ENCODE measurements at regions not wholly inside any gene's neighbourhood (a gene's known extent, or its start where the extent isn't known, plus 50 kb on each side); places are given as distances from the start of the nearest gene placed in this dataset.

- no peak for DNase-seq (ENCODE audit: low read depth)
These were observed 50.5 kb upstream of the GUCY1A1 start for GRCh38 chr4:155616117-155616516.

DNA sequence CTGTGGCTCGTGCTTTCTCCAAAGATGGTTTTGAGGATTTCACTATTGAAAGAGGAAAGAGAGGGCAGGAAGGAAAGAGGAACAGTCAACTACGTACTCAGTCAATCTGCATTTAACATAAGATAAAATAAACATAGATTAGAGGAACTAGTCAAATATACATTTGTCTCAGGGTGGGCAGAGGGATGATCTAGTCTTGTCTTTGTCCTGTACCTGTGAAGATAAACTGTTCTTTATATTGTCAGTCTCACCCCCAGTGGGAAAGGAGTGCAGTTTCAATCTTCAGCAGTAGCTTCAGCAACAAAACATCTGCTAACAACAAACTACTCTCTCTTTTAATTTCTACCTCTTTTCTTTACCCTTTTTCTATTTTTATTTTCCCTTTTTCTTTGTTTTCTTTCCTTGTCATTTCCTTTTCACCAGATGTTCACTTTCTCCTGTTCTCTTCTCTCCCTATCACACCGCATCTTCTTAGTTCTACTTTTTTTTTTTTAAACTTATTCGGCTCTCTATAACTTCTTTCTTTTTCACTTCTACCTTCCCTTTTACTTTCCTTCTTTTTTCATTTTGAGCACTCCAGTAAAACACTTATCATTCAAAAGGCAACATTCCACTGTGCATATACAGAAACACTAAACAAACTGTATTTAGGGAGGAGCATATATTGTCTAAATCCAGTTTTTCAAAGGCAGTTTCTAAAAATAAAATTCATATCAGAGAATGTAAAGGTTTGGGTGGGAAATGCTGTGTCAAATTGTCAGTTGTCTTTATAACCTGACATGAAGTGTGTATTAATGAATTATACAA lies 51.4 kb upstream of the GUCY1A1 start:
- no peak for DNase-seq (ENCODE audit: low read depth)

DNA sequence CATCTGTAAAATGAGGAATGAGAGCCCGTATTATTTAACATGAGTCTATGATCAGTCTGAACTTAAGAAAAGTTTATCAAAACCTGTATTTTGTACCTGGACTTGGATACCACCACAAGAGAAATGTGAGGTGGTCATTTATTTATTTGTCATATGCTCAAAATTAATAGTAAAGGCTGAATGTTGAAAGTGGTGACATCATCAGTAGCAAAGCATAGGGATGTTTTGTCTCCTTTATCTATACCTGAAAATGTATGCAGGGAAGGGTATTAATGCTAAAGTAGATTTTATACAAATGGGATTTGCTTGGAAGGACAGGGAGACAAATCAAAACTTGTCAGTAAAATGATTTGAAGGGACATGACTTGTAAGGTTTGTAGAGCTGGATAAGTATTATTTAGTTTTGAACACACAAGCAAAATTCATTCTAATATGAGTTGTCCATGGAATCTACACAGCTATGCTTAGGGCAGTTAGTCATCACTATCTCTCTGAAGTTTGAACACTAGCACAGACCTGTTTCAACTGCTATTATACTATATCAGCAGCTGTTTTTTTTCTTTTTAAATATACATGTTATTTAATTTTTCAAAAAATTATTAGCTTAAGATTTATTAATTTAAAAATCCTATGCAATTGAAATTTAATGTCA lies 52.4 kb upstream of the GUCY1A1 start:
- no peak for DNase-seq (ENCODE audit: low read depth)

- DNase-seq (ENCODE audit: low read depth), result no peak
These were observed 54.6 kb upstream of the GUCY1A1 start for GRCh38 chr4:155612074-155612473.

DNA sequence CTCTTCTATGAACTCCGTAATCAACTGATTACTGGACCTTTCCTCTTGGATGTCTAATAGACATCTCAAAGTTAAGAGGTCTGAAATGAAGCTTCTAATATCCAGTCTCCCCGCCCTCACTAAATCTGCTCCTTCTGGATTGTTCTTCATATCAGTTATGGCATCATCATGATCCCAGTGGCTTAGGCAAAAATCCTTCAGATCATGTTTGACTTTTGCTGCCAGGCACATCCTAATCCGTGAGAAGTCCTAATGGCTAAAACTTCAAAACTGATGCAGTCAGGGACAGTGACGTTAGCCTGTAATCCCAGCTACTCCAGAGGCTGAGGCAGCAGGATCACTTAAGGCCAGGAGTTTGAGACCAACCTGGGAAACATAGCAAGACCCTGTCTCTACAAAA lies 55.1 kb upstream of the GUCY1A1 start:
- no peak for DNase-seq (ENCODE audit: low read depth)

- DNase-seq (ENCODE audit: low read depth), result no peak
These were observed 56.5 kb upstream of the GUCY1A1 start for GRCh38 chr4:155610143-155610542.

GRCh38 chr4:155609455-155610059 lies 57.1 kb upstream of the GUCY1A1 start:
- no peak for DNase-seq (ENCODE audit: low read depth)

DNA sequence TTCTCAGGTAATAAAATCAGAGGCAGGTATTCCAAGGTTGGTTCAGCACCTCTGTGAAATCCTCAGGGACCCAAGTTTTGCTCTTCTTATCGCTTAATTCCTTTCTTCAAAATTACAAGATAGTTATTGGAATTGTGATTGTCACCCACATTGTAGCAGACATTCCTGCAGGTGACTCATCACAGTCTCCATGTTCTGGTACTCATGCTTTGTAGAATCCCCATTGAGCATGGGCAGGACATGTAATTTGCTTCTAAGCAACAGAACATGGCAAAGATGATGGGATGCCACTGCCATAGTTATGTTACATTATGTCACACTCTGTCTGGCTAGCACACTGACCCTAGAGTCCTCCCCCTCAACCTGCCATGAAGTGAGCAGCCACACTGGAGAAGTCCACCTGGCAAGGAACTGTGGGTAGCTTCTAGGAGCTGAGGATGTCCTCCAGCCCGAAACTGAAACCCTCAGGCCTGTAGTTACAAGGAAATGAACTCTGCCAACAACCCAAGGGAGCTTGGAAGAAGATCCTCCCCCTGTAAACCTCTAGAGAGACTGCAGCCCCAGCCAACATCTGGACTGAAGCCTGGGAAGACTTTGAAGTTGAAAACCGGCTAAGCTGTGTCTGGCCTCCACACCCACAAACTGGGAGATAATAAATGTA lies 58.3 kb upstream of the GUCY1A1 start:
- DNase-seq (ENCODE audit: low read depth), result no peak

GRCh38 chr4:155607481-155607880 lies 59.2 kb upstream of the GUCY1A1 start:
- DNase-seq (ENCODE audit: low read depth), result no peak

DNA sequence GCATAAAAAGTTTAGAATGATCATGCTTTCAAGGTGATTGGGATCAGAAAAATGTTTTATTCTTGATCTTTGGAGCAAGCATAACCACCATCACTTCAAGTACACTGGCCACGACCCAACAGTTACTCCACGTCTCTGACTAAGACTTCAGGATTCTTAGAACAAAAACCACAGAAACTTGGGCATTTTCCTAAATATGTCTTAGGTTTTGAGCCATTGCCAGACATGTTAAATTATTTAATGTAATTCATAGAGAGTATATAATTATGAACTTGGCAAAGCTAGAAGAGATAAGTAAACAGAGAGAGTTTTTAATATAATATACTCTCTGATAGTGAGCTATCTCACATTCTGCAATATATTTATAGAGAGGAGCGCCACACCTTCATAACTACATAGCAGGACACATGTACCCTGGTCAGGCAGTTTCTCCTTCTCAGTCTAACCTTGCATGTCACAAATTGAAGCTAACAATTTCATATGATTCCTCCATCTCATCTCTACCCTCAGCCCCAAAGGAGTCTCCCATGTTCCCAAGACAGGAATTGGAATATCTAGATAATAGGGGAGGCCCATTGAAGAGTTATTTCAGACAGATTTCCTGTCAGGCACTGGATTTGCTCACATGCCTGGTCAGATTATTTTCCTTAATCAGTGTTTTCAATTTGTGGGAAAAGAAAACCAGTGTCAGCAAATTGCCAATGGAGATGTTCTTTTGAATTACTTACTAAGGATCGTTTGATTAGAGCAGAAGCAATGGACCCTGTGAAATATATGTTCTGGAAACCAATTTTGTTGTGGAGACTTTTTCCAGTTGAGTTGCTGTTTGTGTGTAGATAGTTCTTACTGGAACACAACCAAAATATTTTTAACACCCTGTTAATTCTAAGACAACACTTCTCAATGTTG lies 61.7 kb upstream of the GUCY1A1 start:
- DNase-seq (ENCODE audit: low read depth), result no peak

- DNase-seq (ENCODE audit: low read depth), result no peak
These were observed 63.2 kb upstream of the GUCY1A1 start for GRCh38 chr4:155603360-155603891.

GRCh38 chr4:155602351-155603140 lies 64.1 kb upstream of the GUCY1A1 start:
- no peak for DNase-seq (ENCODE audit: low read depth)

DNA sequence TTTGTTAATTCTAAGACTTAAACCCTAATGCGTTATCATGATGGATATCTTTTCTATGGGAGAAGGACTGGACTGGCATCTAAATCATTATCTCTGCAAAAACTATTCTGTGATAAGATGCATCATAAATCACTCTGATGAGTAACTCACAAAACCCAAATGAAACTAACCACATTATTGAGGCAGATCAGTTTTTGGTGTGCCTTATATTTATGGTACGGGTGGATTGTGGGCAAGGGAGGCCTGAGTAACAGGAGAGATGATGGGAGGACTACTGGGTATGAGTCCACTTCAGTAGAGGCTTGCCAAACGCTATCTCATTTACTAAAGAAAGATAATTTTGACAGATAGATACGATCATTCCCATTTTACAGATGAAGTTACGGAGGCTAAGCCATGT lies 66.4 kb upstream of the GUCY1A1 start:
- no peak for DNase-seq (ENCODE audit: low read depth)

DNA sequence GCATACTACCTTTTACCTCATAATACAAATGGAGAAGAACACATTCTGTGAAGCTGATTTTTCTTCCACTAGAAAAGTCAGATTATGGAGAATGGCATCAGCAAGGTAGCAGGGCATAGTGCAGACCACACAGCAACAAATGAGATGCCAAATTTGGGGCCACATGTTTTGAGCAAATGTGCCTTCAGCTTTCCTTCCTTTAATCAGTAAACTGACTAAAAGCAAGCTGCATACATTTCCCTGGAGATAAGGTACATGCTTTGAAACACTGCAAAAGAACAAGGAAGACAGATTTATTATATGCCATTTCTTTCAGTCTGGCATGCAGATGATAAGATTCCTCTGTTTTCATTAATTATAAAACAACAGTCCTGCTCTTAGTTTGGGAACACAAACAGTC lies 67.1 kb upstream of the GUCY1A1 start:
- no peak for DNase-seq (ENCODE audit: low read depth)

GRCh38 chr4:155599085-155599484 lies 67.6 kb upstream of the GUCY1A1 start:
- no peak for DNase-seq (ENCODE audit: low read depth)

GRCh38 chr4:155597933-155598451 lies 68.7 kb upstream of the GUCY1A1 start:
- no peak for DNase-seq (ENCODE audit: low read depth)

- DNase-seq (ENCODE audit: low read depth), result no peak
These were observed 69.4 kb upstream of the GUCY1A1 start for GRCh38 chr4:155597281-155597680.

- DNase-seq (ENCODE audit: low read depth), result no peak
These were observed 72.9 kb upstream of the GUCY1A1 start for GRCh38 chr4:155593793-155594192.

DNA sequence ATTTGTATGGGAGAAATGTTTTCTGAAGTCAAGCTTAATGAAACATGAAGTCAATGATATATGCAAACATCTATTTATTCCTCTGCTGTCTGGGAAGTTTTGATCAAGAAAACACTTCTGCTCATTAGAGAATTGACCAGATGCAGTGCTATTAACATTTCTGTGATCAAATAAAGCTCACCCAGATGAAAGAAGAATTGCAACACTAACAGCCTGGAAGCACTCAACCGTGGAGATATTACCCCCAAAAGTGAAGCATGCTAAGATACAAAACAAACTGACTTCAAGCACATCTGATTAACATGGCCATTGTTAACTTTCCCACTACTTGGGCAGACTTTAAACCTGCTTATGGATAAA lies 73.7 kb upstream of the GUCY1A1 start:
- no peak for DNase-seq (ENCODE audit: low read depth)
